Astrocyte of the spinal cord (primary cell): ENCODE measurements at regions not wholly inside any gene's neighbourhood (a gene's known extent, or its start where the extent isn't known, plus 50 kb on each side); places are given as distances from the start of the nearest gene placed in this dataset.

ENCODE experiments used
- DNase-seq: peaks from one replicate; pipeline ENCODE4 v3.0.0; 2011; ENCODE audit warnings: low read depth, low spot score
- H3K4me3 ChIP-seq: 2 replicates; pipeline ENCODE4 v1.5.1; 2011; ENCODE audit warnings: low read depth, mild to moderate bottlenecking, low read length, moderate library complexity
- in situ Hi-C: cut with HindIII; loops from 2 replicates; pipeline ENCODE4 v1.10.0; 2017; ENCODE audit warnings: low sequenced_read_pairs
- TF ChIP-seq, protein P1 (sequence below): IDR thresholded peaks from 2 replicates; pipeline ENCODE4 v1.5.1; 2012; ENCODE audit warnings: low read depth, mild to moderate bottlenecking, low read length, inconsistent platforms

DNA sequence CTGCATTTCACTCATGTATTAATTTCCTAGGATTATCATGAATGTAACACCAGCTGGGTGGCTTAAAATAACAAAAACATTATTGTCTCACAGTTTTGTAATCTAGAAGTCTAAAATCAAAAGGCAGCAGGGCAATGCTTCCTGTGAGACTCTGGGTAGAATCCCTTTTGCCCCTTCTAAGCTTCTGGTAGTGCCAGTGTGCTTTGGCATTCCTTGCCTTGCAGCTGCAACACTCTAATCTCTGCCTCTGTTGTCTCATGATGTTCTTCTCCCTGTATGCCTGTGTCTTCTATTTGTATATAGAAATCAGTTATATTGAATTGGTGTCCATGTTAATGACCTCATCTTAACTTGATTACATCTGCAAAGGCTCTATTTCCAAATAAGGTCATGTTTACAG lies 1117.3 kb downstream of the PCDH18 start:
- in situ Hi-C loops: no loop called here
- TF ChIP-seq, protein P1, sequence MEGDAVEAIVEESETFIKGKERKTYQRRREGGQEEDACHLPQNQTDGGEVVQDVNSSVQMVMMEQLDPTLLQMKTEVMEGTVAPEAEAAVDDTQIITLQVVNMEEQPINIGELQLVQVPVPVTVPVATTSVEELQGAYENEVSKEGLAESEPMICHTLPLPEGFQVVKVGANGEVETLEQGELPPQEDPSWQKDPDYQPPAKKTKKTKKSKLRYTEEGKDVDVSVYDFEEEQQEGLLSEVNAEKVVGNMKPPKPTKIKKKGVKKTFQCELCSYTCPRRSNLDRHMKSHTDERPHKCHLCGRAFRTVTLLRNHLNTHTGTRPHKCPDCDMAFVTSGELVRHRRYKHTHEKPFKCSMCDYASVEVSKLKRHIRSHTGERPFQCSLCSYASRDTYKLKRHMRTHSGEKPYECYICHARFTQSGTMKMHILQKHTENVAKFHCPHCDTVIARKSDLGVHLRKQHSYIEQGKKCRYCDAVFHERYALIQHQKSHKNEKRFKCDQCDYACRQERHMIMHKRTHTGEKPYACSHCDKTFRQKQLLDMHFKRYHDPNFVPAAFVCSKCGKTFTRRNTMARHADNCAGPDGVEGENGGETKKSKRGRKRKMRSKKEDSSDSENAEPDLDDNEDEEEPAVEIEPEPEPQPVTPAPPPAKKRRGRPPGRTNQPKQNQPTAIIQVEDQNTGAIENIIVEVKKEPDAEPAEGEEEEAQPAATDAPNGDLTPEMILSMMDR: no peak
- DNase-seq: no peak
- no peak overlapping the region for H3K4me3 ChIP-seq

DNA sequence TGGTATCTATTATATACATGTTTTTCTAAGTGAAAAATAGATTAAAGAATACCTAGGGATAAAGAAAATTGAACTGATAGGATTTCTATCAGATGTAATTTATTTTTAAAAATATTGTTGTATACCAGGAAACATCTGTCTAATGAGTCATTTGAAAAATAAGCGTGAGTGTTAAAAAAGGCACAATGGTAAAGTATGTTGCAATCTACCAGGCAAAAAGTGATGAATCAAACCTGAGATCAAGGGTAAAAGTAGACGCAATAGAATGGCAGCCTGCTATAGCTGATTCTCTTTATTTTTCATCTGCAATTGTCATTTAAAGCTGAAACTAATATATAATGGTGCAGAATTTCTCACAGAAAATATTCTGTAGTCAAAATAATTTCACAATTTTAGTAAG lies 1119.6 kb downstream of the PCDH18 start:
- DNase-seq: peak; percentile 29
- TF ChIP-seq, protein P1: no peak

DNA sequence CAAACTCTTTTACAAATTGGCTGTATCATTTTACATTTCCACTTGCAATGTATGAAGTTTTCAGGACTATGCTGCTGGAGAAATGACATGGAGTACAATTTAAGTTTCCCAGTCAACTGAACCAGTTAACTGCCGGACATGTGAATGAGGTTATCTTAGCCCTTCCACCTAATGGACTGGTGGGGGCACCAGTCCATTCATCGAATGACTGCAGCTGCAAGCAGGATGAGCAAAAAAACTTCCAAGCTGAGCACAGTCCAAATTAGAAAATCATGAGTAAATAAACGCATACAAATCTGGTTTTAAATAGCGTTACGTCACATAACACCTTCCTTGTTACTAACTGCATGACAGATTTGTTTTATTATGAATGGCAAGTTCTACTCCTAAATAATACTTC lies 1131.5 kb downstream of the PCDH18 start:
- no peak overlapping the region for H3K4me3 ChIP-seq
- in situ Hi-C loops: no loop called here
- TF ChIP-seq, protein P1: peak; percentile 12
- DNase-seq: no peak

More for the DNA sequence above, 1119.6 kb downstream of the PCDH18 start:
- in situ Hi-C loops: no loop called here
- no peak overlapping the region for H3K4me3 ChIP-seq

DNA sequence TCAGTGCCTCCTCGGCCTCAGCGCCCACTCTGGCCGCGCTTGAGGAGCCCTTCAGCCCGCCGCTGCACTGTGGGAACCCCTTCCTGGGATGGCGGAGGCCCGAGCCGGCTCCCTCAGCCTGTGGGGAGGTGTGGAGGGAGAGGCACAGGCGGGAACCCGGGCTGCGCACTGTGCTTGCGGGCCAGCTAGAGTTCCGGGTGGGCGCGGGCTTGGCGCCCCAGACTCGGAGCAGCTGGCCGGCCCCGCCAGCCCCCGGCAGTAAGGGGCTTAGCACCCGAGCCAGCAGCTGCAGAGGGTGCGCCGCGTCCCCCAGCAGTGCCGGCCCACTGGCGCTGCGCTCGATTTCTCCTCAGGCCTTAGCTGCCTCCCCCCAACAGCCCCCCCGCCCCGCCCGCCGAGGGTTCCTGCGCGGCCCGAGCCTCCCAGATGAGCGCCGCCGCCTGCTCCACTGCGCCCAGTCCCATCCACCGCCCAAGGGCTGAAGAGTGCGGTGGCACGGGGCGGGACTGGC lies 1137.0 kb downstream of the PCDH18 start:
- TF ChIP-seq, protein P1: no peak
- in situ Hi-C loops: no loop called here
- no peak for DNase-seq
- H3K4me3 ChIP-seq: no peak overlapping the region

DNA sequence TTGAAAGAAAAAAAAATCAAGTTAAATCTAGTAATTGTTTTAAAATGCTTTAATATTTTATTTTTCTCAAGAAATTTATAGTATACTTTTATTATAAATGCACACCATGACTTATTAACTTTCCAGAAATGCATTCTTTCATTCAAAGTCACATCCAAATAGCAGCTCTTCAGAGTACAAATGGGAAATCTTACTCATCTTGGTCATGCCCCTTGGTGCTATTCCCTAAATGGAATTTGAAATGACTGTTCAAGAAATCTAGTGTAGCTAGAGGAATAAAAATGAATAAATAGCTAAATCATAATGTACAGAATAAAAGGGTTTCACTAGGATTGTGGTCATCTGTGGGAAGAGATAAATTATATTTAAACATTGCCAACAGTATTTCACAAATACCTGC lies 1139.7 kb downstream of the PCDH18 start:
- DNase-seq: peak; percentile 83
- in situ Hi-C loops: no loop called here
- H3K4me3 ChIP-seq: no peak overlapping the region
- TF ChIP-seq, protein P1: no peak

DNA sequence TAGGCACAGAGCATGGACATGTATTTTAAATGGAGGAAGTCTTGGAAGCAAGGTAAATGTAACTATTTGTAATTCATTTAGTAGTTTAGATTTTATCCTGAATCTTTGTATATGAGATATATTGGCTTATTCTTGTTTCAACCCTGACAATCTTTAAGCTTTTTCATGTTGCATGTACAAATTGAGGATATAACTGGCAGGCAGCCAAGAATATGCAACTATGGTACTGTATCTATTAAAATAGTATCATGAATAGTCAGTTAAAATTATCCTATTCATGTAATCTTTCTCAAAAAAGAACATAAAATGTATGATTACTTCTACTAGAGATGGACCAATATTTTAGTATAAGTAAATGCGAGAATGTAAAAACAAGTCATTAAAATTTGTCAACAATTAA lies 1141.5 kb downstream of the PCDH18 start:
- TF ChIP-seq, protein P1: no peak
- in situ Hi-C loops: no loop called here
- DNase-seq: no peak
- no peak overlapping the region for H3K4me3 ChIP-seq

DNA sequence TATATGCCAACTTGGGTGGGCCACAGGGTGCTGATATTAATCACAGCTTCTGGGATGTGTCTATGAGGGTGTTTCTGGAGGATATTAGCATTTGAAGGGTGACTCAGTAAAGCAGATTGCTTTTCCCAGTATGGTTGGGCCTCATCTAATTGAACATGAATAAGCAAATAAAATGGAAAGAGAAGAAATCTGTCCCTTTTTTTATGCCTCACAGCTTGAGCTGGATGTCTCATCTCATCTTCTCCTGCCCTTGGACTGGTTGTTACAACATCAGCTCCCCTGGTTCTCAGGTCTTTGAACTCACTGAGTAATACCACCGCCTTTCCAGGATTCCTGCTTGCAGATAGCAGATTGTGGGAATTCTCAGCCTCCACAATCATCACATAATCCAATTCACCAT lies 1149.2 kb downstream of the PCDH18 start:
- TF ChIP-seq, protein P1: no peak
- in situ Hi-C loops: no loop called here
- no peak overlapping the region for H3K4me3 ChIP-seq
- peak; percentile 78 for DNase-seq
